ENCODE measurements at regions not wholly inside any gene's neighbourhood (a gene's known extent, or its start where the extent isn't known, plus 50 kb on each side); places are given as distances from the start of the nearest gene placed in this dataset.
A peak's percentile ranks its signal among the peaks of the same experiment; 100 is the strongest.

GRCh38 chr1:199113265-199113869, 474.5 kb downstream of the PTPRC start:
- DNase-seq (ENCODE audit: extremely low read depth, insufficient read length): peak; percentile 31
- TF ChIP-seq CTCF (IDR thresholded peaks at IDR 0.05; ENCODE audit: insufficient read depth, low read length, poor library complexity, severe bottlenecking): peak; percentile 88

GRCh38 chr1:199116488-199116887, 477.6 kb downstream of the PTPRC start:
- DNase-seq (ENCODE audit: extremely low read depth, insufficient read length): no peak
- Histone ChIP-seq H3K4me3 (replicated peaks; ENCODE audit: low read depth, low read length) (no peak overlapping the region), H3K27me3 (replicated peaks; ENCODE audit: control insufficient read depth, insufficient read depth, low read length) (no peaks in the 10 kb centered on the region), H3K36me3 (ENCODE audit: control insufficient read depth, insufficient read depth, low read length) (no peaks in the 10 kb centered on the region)
- no peak for TF ChIP-seq CTCF (IDR thresholded peaks at IDR 0.05; ENCODE audit: insufficient read depth, low read length, poor library complexity, severe bottlenecking)

More at GRCh38 chr1:199113265-199113869, 474.5 kb downstream of the PTPRC start:
- H3K4me3 ChIP-seq (replicated peaks; ENCODE audit: low read depth, low read length): no peak overlapping the region
- H3K36me3 ChIP-seq (ENCODE audit: control insufficient read depth, insufficient read depth, low read length): no peaks in the 10 kb centered on the region
- H3K27me3 ChIP-seq (replicated peaks; ENCODE audit: control insufficient read depth, insufficient read depth, low read length): no peaks in the 10 kb centered on the region

- Histone ChIP-seq H3K36me3 (ENCODE audit: control insufficient read depth, insufficient read depth, low read length) (no peaks in the 10 kb centered on the region), H3K4me3 (replicated peaks; ENCODE audit: low read depth, low read length) (no peak overlapping the region), H3K27me3 (replicated peaks; ENCODE audit: control insufficient read depth, insufficient read depth, low read length) (no peaks in the 10 kb centered on the region)
- no peak for TF ChIP-seq CTCF (IDR thresholded peaks at IDR 0.05; ENCODE audit: insufficient read depth, low read length, poor library complexity, severe bottlenecking)
- no peak for DNase-seq (ENCODE audit: extremely low read depth, insufficient read length)
Measured at GRCh38 chr1:199121047-199121446, 482.2 kb downstream of the PTPRC start.

- Histone ChIP-seq H3K27me3 (replicated peaks; ENCODE audit: control insufficient read depth, insufficient read depth, low read length) (no peaks in the 10 kb centered on the region), H3K36me3 (ENCODE audit: control insufficient read depth, insufficient read depth, low read length) (no peaks in the 10 kb centered on the region), H3K4me3 (replicated peaks; ENCODE audit: low read depth, low read length) (no peak overlapping the region)
- no peak for DNase-seq (ENCODE audit: extremely low read depth, insufficient read length)
- TF ChIP-seq CTCF (IDR thresholded peaks at IDR 0.05; ENCODE audit: insufficient read depth, low read length, poor library complexity, severe bottlenecking): no peak
Measured at GRCh38 chr1:199122085-199122484, 483.2 kb downstream of the PTPRC start.

GRCh38 chr1:199122532-199123311, 483.9 kb downstream of the PTPRC start:
- TF ChIP-seq CTCF (IDR thresholded peaks at IDR 0.05; ENCODE audit: insufficient read depth, low read length, poor library complexity, severe bottlenecking): no peak
- no peak for DNase-seq (ENCODE audit: extremely low read depth, insufficient read length)
- H3K36me3 ChIP-seq (ENCODE audit: control insufficient read depth, insufficient read depth, low read length): no peaks in the 10 kb centered on the region

More at GRCh38 chr1:199122532-199123311, 483.9 kb downstream of the PTPRC start:
- Histone ChIP-seq H3K27me3 (replicated peaks; ENCODE audit: control insufficient read depth, insufficient read depth, low read length) (no peaks in the 10 kb centered on the region), H3K4me3 (replicated peaks; ENCODE audit: low read depth, low read length) (no peak overlapping the region)

Data from GM06990 (cell line).